IPS DF 4.7 (cell line): ENCODE measurements at regions not wholly inside any gene's neighbourhood (a gene's known extent, or its start where the extent isn't known, plus 50 kb on each side); places are given as distances from the start of the nearest gene placed in this dataset.

Experiments
- DNase-seq: peaks from one replicate; pipeline ENCODE4 v3.0.0-alpha.2; 2013; ENCODE audit warnings: low spot score; ENCODE audit errors: extremely low read depth

- DNase-seq: no peak
Observed at GRCh38 chr1:163406772-163407171, 85.0 kb downstream of the NUF2 start.

DNA sequence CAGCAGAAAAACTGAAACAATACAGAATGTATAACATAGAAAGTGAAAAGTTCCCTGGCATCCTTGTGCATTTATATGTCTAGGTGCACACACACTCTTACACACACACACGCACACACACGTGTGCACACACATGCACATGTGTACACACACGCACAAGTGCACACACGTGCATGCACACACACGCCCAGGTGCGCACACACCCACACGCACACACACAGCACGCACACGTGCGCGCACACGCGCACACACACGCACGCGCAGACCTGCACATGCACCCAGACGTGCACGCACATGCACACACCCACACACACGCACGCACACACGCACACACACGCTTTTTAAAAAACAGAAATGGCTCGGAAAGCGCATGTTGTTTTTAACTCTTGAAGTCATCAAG is 86.5 kb downstream of the NUF2 start:
- DNase-seq: no peak

DNA sequence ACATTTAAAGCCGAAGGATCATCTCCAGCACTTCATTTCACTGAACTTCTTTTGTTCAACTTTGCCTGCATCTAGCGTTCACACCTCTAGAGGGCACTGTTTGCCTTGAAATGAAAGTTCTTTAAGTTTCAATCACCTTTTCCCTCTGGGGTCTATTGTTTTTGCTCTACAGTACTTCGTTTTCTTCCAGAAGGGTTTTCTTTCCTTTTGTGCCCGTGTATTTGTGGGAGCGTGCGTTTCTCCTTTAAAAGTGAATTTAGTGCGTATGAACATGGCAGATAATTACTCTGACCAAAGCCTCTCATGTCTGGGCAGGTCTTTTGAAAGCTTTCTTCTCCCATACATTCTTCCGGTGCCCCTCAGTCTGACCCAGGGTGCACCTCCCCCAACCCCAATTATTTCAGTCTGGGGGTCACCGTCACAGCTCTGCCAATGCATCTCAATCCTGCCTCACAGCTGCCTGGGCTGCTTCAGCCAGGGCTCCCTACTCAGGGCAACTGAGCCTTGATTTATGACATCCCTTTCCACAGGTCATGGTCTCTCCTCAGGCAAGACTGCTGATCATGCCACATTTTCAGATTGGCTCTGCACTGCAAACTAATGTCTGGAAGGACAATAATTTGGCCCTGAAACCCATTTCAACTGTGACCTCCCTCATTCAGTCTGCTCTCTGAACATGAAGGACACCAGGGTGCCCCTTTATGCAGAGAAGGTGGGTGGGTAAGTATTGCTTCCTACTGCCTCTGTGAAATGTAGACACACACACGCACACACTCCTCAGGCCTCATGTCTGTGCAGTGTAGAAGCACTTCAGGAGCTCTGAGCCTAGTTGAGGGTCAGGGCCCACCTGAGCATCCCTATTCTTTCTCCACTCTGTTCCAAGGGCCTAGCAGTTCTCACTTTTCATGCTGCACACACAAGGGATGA is 88.6 kb downstream of the NUF2 start:
- DNase-seq: peak; percentile 83

DNA sequence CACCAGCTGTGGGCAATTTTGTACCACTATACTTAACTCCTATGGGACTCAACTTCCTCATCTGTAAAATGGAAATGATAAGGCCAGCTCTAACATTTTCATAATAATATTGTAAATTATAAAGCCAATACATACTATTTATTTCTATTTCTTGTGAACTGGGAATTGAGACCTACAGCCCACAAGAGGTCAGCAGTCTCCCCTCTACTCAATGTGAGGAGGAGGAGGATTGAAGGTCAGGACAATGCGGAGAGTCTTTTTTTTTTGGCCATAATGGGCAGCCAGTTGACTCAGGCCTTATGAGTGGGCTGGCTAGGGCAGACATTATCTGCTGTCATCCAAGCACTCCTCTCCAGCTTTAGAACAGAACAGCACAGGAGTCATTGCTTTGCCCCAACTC is 90.5 kb downstream of the NUF2 start:
- DNase-seq: no peak

DNA sequence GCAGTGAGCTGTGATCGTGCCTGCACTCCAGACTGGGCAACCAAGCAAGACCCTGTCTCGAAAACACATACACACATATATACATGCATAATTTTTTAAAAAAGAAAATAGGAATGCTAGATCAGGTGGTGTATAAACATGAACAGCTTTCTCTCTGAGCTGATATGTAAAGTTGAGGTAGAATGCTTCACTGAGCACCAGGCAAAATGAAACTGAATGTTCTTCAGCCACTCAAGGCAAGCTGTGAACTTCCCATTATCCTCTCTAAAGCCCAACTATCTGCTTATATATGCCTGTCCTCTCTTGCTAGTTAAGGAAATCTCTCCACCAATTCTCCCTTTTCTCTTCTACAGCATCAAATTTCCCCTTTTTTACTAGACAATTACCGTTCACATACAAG is 93.0 kb downstream of the NUF2 start:
- no peak for DNase-seq

DNA sequence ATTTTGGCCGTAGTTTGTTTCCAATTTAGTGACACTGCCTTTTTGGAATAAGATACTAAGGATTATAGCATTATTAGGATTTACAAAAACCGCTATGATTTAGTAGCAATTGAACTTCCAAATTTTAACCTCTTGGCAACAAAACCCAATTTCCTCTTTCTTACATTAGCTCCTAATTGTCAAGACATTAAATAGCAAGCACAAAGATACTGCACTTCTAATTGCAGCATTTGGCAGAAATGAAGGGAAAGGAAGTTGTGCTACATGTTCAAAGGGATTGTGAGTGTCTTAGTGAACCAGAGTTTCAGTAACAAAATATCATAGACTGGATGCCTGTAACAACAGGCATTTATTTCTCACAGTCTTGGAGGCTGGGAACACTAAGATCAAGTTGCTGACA is 99.9 kb downstream of the NUF2 start:
- no peak for DNase-seq

GRCh38 chr1:163422738-163423404 is 101.1 kb downstream of the NUF2 start:
- no peak for DNase-seq

- DNase-seq: no peak
Observed at GRCh38 chr1:163426505-163427251, 104.9 kb downstream of the NUF2 start.

- no peak for DNase-seq
Observed at GRCh38 chr1:163427279-163427678, 105.5 kb downstream of the NUF2 start.

DNA sequence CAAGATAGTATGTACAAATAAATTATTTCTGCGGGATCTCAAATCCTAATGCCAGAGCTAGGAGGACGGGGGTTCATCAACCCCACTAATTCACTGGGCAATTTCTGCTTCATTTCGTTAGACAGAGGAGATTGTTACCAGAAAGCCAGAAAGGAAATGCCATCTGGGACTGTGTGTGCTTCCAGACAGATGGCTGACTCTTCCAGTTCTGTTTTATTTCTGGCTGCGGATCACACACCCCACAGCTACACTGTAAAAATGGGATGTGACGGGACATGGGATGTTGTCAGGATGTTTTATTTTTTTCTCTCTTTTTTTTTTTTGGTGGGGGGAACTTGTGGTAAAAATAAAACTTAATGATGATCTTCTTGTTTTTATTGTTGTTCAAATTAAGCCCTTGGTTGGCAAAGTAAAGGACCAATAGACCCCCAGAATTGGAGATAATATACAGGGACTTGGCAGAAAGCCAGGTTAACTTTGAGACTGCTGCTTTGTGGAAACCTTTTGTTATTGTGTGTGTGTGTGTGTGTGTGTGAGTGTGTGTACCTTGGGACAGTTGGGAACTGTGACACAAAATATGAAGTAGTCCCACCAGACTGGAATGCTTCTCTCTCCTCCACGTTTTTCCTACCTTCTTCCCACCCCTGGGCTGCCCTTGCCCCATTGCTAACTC is 114.5 kb downstream of the NUF2 start:
- DNase-seq: no peak

DNA sequence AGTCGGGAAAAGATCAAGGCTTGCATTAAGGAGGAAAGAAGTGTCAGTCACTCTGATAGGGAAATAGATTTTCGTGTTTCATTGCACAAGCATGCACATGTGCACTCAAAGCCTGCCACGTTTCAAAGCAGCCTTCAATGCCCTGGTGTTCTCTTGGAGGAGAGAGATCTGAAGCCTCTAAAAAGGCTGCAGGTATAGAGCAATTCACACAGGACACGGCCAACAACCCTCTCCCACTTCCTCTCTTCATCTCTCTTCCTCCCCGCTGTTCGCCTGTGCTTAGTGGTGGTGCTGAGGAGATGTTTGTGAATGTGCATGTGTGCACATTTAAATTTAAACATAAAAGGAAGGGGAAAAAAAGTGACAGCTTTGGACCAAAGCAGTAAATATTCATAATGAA is 117.7 kb downstream of the NUF2 start:
- no peak for DNase-seq

DNA sequence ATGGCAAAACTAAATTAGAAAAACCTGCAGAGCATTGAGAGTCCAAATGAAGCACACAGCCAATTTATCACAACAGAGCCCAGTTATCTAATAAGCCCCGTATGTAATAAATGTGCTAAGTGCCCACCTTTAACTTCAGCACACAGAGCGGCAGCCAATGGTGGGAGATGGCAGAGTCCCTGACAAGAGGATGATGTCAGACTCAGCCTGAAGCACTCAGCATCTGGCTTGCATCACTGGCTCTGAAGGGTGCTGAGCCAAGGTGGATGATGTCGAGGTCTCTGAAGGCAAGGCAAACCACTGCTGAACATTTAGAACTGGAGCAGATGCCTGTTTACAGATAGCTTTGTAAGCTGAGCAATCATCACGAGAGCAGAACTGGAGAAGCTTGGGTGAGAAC is 118.3 kb downstream of the NUF2 start:
- no peak for DNase-seq

DNA sequence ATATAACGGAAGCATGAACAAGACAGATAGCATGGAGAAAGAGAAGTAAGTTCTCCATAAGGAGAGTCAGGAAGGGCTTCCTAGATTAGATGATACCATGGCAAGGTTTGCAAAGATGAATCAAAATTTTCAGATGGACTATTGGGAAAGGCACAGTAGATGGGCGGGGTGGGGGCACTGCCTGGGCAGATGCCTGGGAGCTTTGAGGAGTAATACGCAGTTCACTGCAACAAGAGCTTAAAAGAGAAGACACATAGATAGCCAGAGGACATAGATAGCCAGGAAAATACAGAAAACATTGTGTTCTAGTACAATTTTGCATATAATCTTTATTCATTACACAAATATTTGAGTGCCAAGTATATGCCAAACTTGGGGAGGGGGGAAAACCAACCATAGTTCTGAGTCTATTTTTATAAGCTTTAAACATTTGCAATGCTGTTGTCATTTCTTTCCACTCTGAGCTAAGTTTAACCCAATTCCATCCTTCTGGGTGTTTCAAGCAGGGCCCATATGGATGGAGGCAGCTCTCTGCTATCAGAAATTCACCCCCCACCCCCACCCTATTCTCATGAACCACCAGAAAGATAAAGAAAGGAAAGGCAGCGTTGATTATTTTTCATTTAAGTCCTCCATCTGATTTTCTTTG is 120.6 kb downstream of the NUF2 start:
- DNase-seq: no peak

- DNase-seq: no peak
Observed at GRCh38 chr1:163442895-163443294, 121.1 kb downstream of the NUF2 start.

GRCh38 chr1:163443863-163444262 is 122.1 kb downstream of the NUF2 start:
- no peak for DNase-seq

DNA sequence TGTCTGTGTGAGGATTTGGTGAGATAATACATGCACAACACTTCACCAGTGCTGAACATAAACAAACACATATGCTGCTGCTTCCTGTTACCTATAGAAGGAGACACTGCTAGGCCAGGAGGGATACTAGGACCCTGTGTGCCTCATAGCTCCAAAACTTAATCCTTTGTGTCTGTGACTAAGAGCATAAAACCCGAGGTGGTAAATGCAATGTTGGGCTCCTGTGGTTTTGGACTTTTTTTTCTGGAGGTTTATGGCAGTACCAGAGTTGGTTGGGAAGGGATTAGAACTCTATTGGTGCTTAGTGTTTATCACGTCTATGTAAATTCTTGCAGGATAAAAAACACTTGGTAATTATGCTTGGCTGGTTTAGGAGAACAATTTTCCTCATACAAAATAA is 122.9 kb downstream of the NUF2 start:
- DNase-seq: no peak

GRCh38 chr1:163450986-163451385 is 129.2 kb downstream of the NUF2 start:
- no peak for DNase-seq

GRCh38 chr1:163459539-163459938 is 137.8 kb downstream of the NUF2 start:
- no peak for DNase-seq

- DNase-seq: no peak
Observed at GRCh38 chr1:163467289-163467688, 145.5 kb downstream of the NUF2 start.

DNA sequence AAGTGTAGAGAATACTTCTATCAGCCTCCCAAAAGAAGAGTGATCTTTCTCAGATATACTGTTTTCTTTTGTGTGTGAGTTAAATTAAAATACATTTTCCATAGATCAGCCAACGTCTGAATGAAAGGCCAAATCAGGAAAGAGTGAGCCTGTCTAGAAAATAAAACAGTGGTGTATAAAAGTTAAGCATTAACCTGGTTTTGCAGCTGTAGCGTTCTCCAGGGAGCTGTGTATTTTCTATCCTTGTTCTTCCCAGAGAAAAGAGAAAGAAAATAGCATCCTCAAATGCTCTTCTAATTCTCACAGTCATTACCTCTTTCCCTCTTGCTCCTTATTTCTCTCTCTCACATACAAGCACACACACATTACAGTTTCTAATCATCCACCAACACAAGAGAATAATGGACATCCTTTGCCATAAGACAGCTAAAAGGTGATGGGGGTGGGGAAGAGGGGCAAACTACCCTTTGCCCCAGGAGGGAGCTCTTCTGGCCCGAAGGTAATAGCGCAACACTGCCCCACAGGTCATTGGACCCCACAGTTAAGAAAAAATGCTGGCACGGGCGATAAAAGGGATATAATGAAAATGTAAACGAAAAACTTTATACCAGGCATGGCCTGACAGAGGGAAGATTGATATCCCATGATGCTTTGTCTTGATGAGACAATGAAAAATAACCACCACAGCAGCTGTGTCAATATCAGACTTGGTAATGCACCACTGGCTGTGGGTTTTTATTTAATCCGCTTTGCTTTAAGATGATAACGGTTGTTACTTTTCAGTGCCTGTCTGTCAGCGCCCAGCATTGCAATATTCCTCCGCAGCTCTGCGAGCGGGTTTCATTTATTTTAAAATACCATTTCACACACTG is 150.3 kb downstream of the NUF2 start:
- DNase-seq: no peak
